Muscle of arm (tissue), 1 donor: ENCODE measurements at regions not wholly inside any gene's neighbourhood (a gene's known extent, or its start where the extent isn't known, plus 50 kb on each side); places are given as distances from the start of the nearest gene placed in this dataset.
"Not testable (repeated sequence)": the region's sequence is repeated elsewhere in the genome, so short reads cannot be mapped to it uniquely, and the experiment has no call there.

Source experiments
- DNase-seq: peaks from one replicate; pipeline ENCODE4 v3.0.0-alpha.2; 2013

- no peak for DNase-seq
Observed at GRCh38 chr5:13346401-13346800, 598.1 kb downstream of the DNAH5 start.

GRCh38 chr5:13339093-13339492 lies 605.4 kb downstream of the DNAH5 start:
- DNase-seq: no peak

- not testable (repeated sequence) for DNase-seq
Observed at GRCh38 chr5:13335026-13335425, 609.5 kb downstream of the DNAH5 start.

- DNase-seq: no peak
Observed at GRCh38 chr5:13331585-13331984, 612.9 kb downstream of the DNAH5 start.

- no peak for DNase-seq
Observed at GRCh38 chr5:13328316-13328715, 616.2 kb downstream of the DNAH5 start.

GRCh38 chr5:13325765-13326164 lies 618.7 kb downstream of the DNAH5 start:
- DNase-seq: no peak

GRCh38 chr5:13322769-13323168 lies 621.7 kb downstream of the DNAH5 start:
- no peak for DNase-seq

- DNase-seq: no peak
Observed at GRCh38 chr5:13317654-13318053, 626.8 kb downstream of the DNAH5 start.

GRCh38 chr5:13316176-13316575 lies 628.3 kb downstream of the DNAH5 start:
- DNase-seq: no peak

- no peak for DNase-seq
Observed at GRCh38 chr5:13307480-13307879, 637.0 kb downstream of the DNAH5 start.

GRCh38 chr5:13303445-13303844 lies 641.0 kb downstream of the DNAH5 start:
- no peak for DNase-seq

- DNase-seq: no peak
Observed at GRCh38 chr5:13278811-13279210, 665.7 kb downstream of the DNAH5 start.

- no peak for DNase-seq
Observed at GRCh38 chr5:13278148-13278547, 666.3 kb downstream of the DNAH5 start.

- no peak for DNase-seq
Observed at GRCh38 chr5:13276156-13276555, 668.3 kb downstream of the DNAH5 start.

- DNase-seq: no peak
Observed at GRCh38 chr5:13263701-13264100, 680.8 kb downstream of the DNAH5 start.

GRCh38 chr5:13253111-13253510 lies 691.4 kb downstream of the DNAH5 start:
- no peak for DNase-seq

GRCh38 chr5:13252699-13253098 lies 691.8 kb downstream of the DNAH5 start:
- DNase-seq: no peak

- no peak for DNase-seq
Observed at GRCh38 chr5:13251623-13252376, 692.7 kb downstream of the DNAH5 start.

GRCh38 chr5:13250464-13251291 lies 693.8 kb downstream of the DNAH5 start:
- DNase-seq: no peak

GRCh38 chr5:13249854-13250253 lies 694.6 kb downstream of the DNAH5 start:
- DNase-seq: no peak

GRCh38 chr5:13248253-13248652 lies 696.2 kb downstream of the DNAH5 start:
- DNase-seq: peak; percentile 13

- DNase-seq: no peak
Observed at GRCh38 chr5:13246053-13246452, 698.4 kb downstream of the DNAH5 start.

- DNase-seq: no peak
Observed at GRCh38 chr5:13244151-13244550, 700.3 kb downstream of the DNAH5 start.
